ENCODE measurements at regions not wholly inside any gene's neighbourhood (a gene's known extent, or its start where the extent isn't known, plus 50 kb on each side); places are given as distances from the start of the nearest gene placed in this dataset.

DNA sequence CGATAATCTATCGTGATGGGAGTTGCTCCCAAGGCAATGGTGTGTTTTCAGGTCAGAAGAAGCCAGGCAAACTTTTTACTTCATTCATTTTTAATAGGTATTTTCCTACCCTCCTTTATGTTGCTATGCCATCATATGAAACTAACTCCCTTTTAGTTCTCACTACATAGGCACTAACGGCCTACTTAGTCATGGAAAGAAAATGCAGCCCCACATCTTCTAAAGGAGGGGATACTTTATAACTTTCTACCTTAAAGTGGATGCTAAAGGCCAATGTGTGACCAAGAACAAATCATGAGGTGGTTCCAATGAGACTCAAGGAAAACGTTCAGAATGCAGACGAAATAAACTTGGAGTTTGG lies 193.8 kb downstream of the FOXA2 start:
- TF ChIP-seq CTCF (IDR thresholded peaks at IDR 0.05; ENCODE audit: low read depth, low read length, poor library complexity, severe bottlenecking) (no peak), EZH2phosphoT487 (IDR thresholded peaks at IDR 0.05; ENCODE audit: borderline replicate concordance, low read length) (no peak)

All from DOHH2 (cell line).